NOMO-1 treated with DMSO at 0.1 percent for 48 hours (cell line): ENCODE measurements at regions not wholly inside any gene's neighbourhood (a gene's known extent, or its start where the extent isn't known, plus 50 kb on each side); places are given as distances from the start of the nearest gene placed in this dataset.

Experiments
- DNase-seq: peaks from one replicate; lab custom pipeline; 2025; ENCODE audit not compliant: unreplicated experiment; lab: John Stamatoyannopoulos, UW

GRCh38 chr17:34826332-34826731 lies 134.9 kb downstream of the CCT6B start:
- no peak for DNase-seq

- DNase-seq = no peak
These were observed 135.4 kb downstream of the CCT6B start for GRCh38 chr17:34825884-34826283.

GRCh38 chr17:34825102-34825501 lies 136.2 kb downstream of the CCT6B start:
- DNase-seq = no peak

GRCh38 chr17:34823023-34823422 lies 138.2 kb downstream of the CCT6B start:
- no peak for DNase-seq

GRCh38 chr17:34822007-34822739 lies 139.1 kb downstream of the CCT6B start:
- DNase-seq = no peak

GRCh38 chr17:34820922-34821321 lies 140.3 kb downstream of the CCT6B start:
- DNase-seq = no peak

- DNase-seq = no peak
These were observed 140.9 kb downstream of the CCT6B start for GRCh38 chr17:34820248-34820801.

- DNase-seq = no peak
These were observed 143.8 kb downstream of the CCT6B start for GRCh38 chr17:34817252-34818035.

- no peak for DNase-seq
These were observed 144.4 kb downstream of the CCT6B start for GRCh38 chr17:34816848-34817247.

- no peak for DNase-seq
These were observed 148.0 kb downstream of the CCT6B start for GRCh38 chr17:34813290-34813689.

- no peak for DNase-seq
These were observed 149.7 kb downstream of the CCT6B start for GRCh38 chr17:34811561-34811960.

- no peak for DNase-seq
These were observed 160.6 kb downstream of the CCT6B start for GRCh38 chr17:34800661-34801060.

GRCh38 chr17:34799751-34800150 lies 161.5 kb downstream of the CCT6B start:
- no peak for DNase-seq

- no peak for DNase-seq
These were observed 162.7 kb downstream of the CCT6B start for GRCh38 chr17:34798581-34798980.

GRCh38 chr17:34797720-34798119 lies 163.5 kb downstream of the CCT6B start:
- DNase-seq = no peak

- DNase-seq = no peak
These were observed 167.9 kb downstream of the CCT6B start for GRCh38 chr17:34793231-34793908.

GRCh38 chr17:34788696-34789095 lies 172.6 kb downstream of the CCT6B start:
- no peak for DNase-seq

- DNase-seq = no peak
These were observed 176.7 kb downstream of the CCT6B start for GRCh38 chr17:34784526-34784925.

- no peak for DNase-seq
These were observed 179.0 kb downstream of the CCT6B start for GRCh38 chr17:34782271-34782670.

- DNase-seq = no peak
These were observed 179.6 kb downstream of the CCT6B start for GRCh38 chr17:34781571-34782108.

- DNase-seq = no peak
These were observed 180.2 kb downstream of the CCT6B start for GRCh38 chr17:34781071-34781470.
